GM20000 (cell line): ENCODE measurements at regions not wholly inside any gene's neighbourhood (a gene's known extent, or its start where the extent isn't known, plus 50 kb on each side); places are given as distances from the start of the nearest gene placed in this dataset.

Source experiments
- DNase-seq: peaks from one replicate; pipeline ENCODE4 v3.0.0; 2012; ENCODE audit warnings: low spot score
- CTCF ChIP-seq: IDR thresholded peaks from 2 replicates; pipeline ENCODE4 v1.5.1; 2012; ENCODE audit warnings: mild to moderate bottlenecking, control low read depth; ENCODE audit errors: extremely low read depth, missing control alignments

- DNase-seq, result no peak
- no peak for TF ChIP-seq CTCF
These were observed 274.7 kb upstream of the SNX7 start for GRCh38 chr1:98386675-98387440.

GRCh38 chr1:98385652-98386051 is 275.9 kb upstream of the SNX7 start:
- no peak for TF ChIP-seq CTCF
- DNase-seq, result no peak

GRCh38 chr1:98384461-98385141 is 276.9 kb upstream of the SNX7 start:
- TF ChIP-seq CTCF, result no peak
- no peak for DNase-seq

- DNase-seq, result no peak
- no peak for TF ChIP-seq CTCF
These were observed 278.4 kb upstream of the SNX7 start for GRCh38 chr1:98382986-98383740.

GRCh38 chr1:98382586-98382985 is 278.9 kb upstream of the SNX7 start:
- no peak for TF ChIP-seq CTCF
- no peak for DNase-seq

- DNase-seq, result no peak
- no peak for TF ChIP-seq CTCF
These were observed 287.4 kb upstream of the SNX7 start for GRCh38 chr1:98374098-98374497.

GRCh38 chr1:98373056-98373455 is 288.5 kb upstream of the SNX7 start:
- no peak for TF ChIP-seq CTCF
- DNase-seq, result no peak
